NCI-H2171 treated with DMSO at 0.1 percent for 48 hours (cell line): ENCODE measurements at regions not wholly inside any gene's neighbourhood (a gene's known extent, or its start where the extent isn't known, plus 50 kb on each side); places are given as distances from the start of the nearest gene placed in this dataset.

ENCODE experiments used
- DNase-seq: peaks from one replicate; lab custom pipeline; 2025; lab: John Stamatoyannopoulos, UW

DNA sequence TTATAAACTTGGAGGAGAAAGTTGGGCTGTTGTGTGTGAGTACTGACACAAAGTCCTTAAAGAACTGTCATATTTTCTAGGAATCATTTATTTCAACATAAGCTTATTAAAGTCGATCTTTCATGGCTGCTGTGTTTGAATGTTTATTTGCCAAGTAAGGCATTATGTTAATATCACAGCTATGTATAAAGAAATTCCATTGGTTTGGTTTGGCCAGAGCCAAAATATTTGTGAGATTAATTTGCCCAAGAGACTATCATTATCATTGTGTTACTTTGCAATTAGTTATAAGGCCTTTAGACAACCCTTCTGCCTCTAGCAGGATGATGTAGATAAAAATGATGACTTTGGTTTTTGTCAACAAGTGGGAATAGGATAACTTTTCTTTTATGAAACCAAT, 240.6 kb upstream of the NT5C1B start:
- DNase-seq = no peak

DNA sequence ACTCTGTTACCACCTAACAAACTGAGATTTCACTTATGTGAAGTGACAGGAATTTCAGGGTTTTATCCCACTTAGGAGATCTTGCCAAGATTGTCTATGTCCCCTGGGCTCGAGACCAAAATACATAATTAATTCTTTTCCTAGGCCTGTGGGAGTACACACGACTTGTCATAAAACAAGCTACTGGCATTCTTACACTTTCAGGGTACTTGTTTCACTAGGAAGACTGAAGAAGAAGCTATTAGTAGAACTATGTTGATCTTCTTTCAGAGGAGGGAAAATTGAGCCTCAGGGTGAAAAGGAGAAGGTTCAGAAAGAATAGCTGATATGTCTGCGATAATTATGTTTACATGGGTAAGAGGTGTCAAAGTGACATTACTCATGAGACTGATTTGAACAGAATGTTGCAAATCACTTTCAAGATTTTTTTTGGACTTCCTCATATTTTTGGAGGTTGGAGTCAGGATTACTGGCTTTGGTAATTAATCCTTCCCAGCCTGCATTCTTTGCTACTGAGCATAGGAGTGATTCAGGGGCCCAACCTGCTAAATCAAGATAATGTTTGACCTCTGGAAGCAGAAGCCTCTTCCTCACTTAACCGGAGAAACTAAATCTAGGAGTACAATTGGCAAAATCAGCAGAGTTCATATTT, 240.0 kb upstream of the NT5C1B start:
- DNase-seq = no peak

DNA sequence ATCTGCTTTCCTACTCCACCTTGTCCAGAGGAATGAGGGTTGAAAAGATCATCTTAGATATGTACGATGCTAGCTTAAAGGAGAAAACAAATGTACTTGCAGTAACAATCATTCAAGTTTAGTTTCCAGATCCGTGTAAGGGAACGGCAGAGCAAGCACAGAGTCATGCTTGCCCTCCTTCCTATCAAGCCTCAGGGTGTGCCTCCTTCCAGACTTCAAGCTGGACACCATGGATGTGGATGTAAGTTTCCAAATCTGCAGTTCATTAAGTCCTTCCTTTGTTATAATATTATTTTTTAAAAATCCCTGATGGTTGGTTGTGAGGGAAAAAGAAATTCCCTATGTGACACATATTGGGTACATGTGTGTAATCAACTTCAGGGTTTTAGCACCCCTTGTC, 238.9 kb upstream of the NT5C1B start:
- no peak for DNase-seq

DNA sequence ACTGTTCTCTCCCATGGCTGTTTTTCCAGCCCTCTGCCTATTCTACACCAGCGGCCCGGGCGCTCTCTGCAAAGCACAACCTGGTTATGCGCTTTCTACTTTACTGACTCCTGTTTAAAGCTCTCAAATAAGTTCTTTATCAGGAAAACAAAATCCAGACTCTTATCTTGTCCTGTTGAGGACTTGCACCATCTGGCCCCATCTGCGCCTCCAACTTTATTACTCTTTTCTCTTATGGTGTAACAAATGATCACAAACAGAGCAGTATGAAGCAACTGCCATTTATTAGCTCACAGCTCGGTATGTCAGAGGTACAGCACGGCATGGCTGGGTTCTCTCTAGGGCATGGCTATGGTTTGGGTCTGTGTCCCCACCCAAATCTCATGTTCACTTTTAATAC, 236.5 kb upstream of the NT5C1B start:
- DNase-seq = peak; percentile 22

DNA sequence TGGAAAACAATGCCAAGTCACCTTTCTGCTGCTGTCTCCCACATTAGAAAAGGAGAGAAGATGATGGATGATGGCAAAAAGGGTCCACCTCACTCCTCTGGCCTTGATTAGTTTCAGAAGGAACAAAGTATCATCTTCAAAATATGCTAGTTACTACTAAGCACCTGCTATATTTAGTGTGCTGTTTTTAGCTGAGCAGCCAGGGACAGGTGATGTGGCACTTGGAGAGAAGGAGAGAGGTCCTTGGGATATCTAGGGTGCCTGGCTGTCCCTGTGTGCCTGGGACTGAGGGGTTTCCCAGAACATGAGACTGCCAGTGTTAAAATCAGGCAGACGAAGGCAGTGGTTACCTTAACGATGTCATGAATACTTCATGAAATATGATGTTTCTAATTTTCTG, 235.5 kb upstream of the NT5C1B start:
- no peak for DNase-seq

DNA sequence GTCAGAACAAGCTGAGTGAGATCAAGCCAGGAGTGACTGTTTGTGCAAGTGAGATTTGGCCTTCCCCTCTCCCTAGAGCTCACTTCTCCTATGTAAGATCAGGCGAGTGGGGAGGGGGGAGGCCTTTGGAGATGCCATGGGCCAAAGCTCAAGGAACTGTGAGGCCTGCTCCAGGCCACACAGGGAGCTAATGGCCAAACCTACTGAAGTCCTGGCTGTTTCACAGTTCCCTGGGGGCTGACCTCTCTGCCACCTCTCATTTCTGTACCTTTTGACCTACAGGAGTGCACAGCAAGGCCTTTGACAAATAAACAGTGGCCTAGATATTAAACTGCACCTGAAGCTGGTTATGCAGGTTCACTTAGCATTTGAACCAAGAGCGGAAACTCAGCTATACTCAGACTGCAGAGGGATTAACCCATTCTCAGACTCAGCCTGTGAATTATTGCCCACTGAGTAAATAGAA, 235.0 kb upstream of the NT5C1B start:
- no peak for DNase-seq

DNA sequence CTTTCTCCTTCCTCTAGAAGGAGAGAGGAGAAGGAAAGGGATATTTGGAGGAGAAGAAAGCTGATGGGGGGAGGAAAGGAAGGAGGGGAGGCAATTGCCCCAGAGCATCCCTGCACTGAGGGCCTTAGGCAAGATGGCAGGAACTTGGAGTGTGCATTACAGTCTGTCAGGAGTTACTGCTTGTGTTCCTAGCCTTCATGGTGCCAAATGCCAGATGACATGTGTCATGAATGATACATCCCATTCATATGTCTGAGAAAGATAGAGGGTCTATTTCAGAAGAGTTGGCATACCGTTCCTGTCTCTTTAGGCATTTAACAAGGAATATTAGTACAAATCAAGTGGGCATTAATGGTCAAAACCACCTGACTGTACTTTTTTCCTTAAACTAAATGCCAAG, 232.1 kb upstream of the NT5C1B start:
- DNase-seq = no peak

DNA sequence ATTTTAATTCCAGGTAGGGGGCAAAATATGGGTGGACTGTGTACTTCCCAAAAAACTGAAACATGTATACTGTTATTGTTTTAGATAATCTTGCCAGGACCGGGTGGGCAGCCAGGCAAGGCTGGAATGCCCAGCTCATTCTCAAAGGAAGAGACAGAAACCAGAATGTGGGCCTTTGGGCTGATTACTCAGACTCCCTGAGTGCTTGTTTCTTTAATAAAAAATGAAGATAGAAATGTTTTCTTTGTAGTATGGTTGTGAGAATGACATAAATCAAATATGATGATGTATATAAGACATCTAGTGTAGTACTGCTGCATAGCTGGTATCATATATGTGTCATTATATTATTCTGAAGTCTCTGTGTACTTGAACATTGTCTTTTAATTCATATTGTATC, 231.6 kb upstream of the NT5C1B start:
- no peak for DNase-seq

DNA sequence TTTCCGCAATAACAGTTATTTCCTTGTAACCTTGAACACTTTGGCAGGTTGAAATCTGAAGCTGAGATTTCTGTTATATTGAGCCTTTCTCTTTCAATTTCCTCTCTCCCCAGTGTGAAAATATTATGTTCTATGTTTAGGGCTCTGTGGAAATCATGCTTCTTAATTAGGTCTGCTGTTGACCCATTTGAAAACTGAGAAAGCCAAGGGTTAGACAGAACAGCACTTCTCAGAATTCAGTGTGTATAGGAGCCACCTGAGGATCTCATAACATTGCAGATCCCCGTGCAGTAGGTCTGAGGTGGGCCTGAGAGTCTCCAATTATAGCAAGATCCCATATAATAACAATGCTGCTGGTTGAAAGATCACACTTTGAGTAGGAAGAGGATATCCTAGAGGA, 230.2 kb upstream of the NT5C1B start:
- DNase-seq = no peak

DNA sequence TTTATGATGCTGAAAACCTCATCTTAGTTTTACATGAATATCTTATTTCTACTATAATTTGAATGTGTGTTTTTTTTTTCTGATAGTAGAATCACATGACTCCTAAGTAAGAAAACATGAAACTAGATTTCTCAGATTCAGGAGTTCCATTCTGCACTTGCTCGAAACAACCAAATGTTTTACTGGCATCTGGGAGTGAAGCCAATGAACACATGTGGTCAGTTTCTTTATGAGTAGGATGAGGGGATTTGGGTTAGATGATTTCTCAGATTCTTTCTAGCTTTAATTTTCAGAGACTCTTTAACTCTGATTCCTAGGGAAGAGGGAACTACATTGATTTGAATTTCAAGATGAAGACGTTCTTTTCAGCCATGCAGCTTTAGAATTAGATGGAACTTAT, 225.0 kb upstream of the NT5C1B start:
- DNase-seq = no peak

DNA sequence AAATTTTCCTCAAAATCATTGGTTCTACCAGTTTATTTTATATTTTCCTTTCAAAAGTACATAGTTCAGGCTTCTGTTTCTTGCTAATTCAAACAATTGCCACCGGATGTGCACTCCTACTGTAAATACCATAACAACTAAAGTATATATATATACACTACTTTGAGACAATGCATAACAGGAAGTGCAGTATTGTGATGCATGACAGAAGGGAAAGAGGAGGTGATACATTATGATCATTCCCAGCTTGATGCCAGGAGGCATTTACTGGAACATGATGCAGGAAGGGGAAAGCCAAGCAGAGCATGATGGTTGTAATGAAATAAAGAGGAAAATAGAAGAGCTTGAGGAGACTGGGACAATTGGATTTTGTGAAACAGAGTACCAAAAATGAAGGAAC, 215.2 kb upstream of the NT5C1B start:
- DNase-seq = no peak

DNA sequence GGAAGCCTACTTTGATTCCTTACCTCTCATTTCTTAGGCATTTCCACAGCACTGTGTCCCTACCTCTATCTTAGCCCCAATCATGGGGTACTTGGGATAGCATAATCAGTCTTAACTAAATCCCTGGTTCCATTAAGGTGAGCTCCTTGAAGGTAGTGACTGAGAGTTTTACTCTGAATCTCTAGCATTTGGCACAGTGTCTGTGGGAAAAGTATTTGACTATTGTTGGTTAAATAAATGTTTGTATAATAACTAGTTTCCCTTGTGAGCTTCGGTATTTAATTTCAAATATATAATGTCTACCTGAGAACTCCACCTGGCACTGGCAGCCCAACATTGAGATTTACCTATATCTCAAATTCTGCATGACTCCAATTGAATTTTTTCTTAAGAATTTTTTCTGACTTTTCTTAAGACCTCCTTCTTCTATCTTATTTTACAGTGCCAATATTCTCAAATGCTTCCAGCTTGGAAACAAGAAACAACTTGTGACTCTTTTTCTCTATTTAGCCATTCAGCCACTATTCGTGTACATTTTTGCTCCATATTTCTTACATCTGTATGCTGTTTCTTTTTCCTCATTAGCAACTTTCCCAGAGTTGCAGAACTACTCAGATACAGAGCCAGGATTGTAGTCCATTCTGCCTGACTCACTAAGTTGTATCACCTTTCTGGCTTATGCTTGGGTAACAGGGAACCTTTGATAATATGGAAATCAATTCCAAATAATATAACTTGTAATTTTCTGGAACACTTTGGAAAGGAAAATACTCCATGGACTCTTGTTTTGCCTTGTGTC, 214.0 kb upstream of the NT5C1B start:
- no peak for DNase-seq

DNA sequence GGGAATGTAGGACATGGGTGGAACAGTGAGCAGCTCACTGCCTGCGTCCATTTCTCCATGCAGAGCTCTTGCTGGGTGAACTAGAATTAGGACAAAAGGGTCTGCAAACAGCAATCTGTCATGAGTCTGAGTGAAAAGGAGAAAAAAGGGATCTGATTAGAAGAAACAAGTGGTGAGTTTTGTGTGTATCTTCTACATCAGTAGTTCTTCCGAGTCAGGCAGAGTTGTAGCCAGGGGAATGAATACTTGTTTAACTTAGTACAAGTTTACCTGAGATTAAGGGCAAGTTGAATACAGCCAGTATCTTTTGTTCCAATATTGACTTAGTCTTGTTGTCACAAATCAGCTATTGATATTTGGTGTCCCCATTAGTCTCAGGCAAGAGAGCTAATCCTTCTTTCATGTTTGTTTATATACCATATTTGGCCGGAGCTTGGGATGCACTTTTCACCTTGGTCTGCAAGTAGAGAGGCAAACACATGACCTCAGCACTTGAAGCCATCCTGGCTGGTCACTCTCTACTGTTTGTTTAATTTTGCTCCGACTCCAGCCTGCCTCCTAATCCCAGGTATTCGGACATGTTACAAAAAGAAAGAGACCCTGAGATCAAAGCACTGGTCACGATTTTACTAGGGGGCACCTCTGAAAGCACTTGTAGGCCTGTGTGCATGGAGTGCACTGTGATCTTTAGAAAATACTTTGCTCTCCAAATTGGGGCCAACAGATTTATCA, 211.0 kb upstream of the NT5C1B start:
- no peak for DNase-seq

DNA sequence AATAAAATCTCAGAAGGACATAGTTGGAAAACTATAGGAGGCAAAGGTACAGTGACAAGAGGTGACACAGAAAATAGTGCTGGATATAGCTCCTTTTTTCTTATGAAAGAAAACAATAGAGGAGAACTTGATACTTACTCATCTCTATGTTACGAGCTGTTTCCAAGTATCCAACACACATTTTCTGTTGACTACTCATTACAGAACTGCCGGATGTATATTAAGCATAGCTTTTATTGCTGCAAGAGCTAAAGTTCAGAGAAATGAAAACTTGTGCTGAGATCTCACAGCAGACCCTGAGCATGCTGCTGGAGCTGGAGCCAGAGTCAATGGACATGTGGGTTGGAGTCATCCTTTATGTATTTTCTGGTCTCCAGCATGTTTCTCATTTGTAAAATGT, 210.0 kb upstream of the NT5C1B start:
- DNase-seq = no peak

DNA sequence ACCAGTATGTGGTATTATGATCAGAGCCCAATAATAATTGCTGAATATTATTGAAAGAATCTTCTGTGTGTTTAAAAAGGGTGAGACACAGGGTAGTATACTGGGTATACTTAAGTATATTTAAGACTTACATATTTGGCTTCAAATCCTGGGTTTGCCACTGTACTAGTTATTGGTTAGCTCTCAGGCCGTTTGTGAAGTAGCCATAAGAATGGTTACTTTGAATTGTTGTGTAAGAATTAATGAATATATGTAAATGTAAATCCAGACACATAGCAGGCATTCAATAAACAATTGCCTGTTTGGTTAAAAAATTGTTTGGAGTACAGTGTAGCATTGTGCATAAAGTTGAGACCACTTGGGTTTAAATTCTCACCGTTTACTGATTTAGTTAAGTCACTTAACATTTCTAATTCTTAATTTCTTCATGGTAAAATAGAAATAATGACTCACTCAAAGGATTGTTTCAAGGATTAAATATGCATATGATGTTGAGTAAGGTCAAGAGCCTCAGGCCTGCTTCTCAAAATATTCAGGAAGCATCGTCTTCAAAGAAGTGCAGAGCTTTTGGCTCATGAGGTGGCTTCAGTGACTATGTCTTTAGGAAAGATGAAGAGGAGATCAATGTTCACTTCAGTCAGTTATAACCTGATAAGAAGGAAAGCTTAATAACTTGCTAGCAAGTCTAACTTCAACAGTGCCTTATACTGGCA, 207.9 kb upstream of the NT5C1B start:
- DNase-seq = no peak

DNA sequence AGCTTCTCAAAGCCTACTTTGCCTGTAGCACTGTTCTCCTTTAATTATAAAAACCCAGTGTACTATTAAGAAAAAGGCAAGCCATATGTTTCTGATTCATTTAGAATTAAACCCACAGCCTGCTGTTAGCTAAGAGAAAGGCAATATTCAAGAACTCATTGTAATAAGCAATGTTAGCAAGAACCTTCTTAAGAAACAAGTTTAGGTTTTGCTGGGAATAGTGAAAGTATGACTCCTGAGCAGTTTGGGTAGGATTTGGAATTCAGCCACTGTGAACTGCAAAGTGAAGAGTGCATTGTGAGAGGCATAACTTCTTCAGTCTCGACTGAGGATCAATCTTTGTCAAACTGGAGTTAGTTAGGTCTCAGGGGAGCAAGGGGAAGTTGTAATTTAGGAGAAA, 206.5 kb upstream of the NT5C1B start:
- DNase-seq = no peak

DNA sequence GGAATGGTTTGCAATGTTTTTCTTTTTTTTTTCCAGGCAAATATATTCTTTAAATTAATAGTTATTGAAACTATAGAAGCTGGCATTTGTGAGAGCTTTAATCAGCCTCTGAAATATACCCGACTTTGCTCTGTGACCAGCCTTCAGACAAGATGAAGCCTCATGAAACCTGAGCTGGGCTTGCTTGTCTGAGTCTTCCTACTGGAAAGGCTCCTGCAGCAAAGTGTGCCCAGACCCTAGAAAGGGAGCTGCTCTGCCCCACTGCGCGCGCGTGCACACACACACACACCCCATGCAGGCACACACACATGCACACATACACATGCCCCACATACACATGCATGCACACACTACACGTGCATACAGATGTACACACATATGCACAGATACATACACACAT, 203.3 kb upstream of the NT5C1B start:
- no peak for DNase-seq

DNA sequence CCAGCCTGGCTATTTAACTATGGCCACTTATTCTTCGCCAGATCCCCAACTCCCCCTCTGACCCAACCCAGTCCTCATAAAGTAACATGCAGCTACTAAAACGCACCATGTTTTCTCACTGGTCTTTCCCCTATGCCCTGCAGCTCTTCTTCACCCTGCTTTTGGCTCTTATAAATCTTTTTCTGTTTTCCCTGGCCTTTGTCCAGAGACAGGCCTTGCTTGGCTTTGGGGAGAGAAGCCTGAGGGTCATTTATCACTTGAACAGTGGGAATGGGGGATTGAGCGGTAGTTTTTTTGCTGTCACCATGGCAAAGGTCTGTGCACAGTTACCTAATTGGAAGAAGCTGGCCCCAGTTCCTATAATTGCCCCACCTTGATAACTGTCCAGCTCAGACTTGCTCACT, 202.9 kb upstream of the NT5C1B start:
- no peak for DNase-seq

DNA sequence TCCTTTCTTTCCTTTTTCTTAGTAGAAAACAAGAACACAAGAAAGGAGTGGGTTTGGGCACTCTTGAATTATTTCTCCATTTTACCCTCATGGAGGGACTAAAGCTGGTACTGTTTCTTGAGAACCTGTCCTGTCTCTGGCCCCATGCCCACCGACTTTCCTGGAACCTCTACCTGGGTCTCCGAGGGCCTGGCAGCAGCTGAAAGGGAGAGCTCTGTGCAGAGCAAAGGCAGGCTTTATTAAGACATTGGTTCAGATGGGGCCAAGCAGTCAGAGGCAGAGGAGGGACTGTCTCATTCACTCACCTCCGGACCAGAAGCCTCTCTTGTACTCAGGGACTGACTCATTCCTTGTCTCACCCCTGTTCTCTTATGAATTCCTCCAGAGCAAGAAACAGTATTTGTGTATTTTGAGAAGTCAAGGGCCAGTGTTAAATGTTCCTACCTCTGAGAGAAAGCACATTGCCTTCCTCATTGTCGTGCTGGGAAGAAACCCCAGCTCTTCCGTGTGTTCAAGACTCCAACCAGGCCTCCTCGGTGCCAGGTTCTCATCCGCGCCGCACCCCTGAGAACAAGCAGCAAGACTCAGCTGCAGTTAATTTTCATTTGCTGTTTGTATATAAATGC, 201.9 kb upstream of the NT5C1B start:
- DNase-seq = no peak

DNA sequence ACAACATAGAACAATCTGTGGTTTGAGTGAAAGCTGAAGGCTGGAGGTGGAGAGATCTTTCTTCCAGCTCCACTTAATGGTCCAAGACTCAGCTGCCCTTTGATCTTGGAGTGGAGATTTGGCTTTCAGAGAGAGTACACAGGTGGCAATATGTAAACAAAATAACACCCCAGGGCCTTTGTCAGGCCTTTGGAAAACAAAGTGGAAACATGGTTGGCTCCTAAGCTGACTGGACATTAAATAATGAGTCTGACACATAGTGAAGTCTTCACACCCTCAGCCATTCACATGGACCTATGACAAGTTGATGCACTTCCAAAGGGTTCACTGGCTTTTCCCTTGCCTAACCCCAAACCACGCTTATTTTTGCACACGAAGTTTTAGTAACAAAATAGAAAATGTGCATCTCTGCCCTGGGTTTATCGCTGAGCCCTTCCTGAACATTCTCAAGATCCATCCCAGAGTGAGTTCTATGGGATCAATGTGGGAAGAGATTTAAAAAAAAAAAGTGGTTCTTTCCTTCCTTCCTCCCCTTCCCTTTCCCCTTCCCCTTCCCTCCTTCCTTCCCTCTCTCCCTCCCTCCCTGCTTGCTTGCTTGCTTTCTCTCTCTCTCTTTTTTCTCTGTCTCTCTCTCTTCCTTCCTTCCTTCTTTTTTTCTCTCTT, 201.3 kb upstream of the NT5C1B start:
- DNase-seq = no peak

DNA sequence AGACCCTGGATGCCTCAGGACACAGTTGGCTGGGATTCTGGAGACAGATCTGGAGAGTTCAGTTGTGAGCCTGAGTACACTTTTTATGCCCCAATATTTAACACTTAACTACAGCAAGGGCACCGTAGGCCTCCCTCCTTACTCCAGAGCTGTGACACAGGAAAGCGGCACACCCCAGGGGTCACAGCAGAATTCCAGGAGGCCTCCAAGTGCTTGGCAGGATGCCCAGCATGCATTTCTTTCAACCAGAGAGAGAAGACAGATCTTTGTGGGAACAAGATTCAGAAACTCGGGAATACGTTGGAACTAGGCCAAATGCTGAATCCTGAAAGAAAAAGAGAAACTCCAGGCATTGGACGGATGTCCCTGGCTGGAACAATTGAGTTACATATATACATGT, 199.2 kb upstream of the NT5C1B start:
- DNase-seq = peak; percentile 54
